Fibroblast of skin of back (primary cell): ENCODE measurements at regions not wholly inside any gene's neighbourhood (a gene's known extent, or its start where the extent isn't known, plus 50 kb on each side); places are given as distances from the start of the nearest gene placed in this dataset.
A peak's percentile ranks its signal among the peaks of the same experiment; 100 is the strongest.

Experiments
- DNase-seq: peaks from one replicate; pipeline ENCODE4 v3.0.0-alpha.2; 2013

GRCh38 chr5:116361171-116361967, 213.3 kb downstream of the SEMA6A start:
- DNase-seq = peak; percentile 6

- no peak for DNase-seq
Measured at GRCh38 chr5:116360008-116360853, 214.4 kb downstream of the SEMA6A start.

DNA sequence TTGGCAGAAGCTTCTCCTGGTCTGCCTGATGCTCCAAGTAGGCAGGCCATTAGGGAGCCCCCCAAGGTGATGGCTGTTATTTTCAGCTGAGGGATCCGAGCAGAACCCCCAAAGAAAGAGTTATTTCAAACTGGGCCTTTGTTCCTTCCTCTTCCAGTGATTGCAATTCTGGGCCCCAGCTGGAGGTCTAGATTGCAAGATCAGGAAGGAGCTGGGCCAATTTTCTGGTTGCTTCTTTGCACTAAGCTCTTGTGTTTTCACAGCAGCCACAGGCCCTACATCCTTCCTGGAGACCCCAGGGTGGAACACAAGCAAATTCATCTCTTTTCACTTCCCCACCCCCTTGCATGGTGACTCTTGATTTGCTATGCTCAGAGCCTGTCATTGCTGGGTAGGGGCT, 215.0 kb downstream of the SEMA6A start:
- no peak for DNase-seq

DNA sequence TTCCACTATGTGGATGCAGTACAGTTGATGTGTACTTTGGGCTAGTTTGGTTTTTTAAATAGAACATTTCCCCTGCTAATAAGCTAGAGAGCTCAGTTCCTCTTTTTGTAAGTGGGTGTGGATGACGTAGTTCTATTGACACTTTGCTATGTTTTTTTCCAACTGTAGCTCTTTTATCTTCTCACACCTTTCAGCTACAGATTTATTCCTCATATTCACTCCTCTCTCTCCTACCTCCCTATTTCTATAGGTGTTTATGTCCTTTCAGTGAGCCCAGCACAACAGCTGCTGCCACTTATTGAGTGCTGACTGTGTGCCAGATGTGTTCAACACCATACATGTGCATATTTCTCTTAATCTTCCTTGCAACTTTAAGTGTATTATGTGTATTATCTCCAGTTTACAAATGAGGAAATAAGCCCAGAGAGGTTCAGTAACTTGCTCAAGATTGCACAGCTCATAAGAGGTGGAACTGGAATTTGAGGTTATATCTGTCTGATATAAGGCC, 215.7 kb downstream of the SEMA6A start:
- no peak for DNase-seq

GRCh38 chr5:116358015-116358523, 216.6 kb downstream of the SEMA6A start:
- DNase-seq = no peak

- DNase-seq = no peak
Measured at GRCh38 chr5:116355819-116356601, 218.6 kb downstream of the SEMA6A start.

- no peak for DNase-seq
Measured at GRCh38 chr5:116354699-116355098, 219.9 kb downstream of the SEMA6A start.

- no peak for DNase-seq
Measured at GRCh38 chr5:116347657-116348056, 227.0 kb downstream of the SEMA6A start.

DNA sequence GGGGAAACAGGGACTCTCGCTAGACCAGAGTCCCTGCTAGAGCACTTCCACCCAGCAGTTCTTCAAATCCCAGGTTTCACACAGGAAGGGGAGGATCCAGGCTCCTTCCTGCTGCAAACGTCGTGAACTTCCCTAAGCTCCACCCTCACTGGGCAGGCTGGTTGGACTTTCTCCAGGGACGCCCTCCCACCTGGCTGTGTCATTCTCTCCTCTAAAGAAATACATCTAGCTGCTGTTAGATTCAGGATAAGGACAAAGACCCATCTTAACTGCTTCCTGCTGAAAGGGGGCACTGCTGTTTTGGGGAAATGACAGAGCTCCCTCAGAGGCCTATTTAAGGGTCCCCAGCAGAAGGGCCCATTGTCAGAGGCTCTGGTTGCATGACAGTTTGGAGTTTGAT, 230.7 kb downstream of the SEMA6A start:
- DNase-seq = no peak
